ENCODE measurements at regions not wholly inside any gene's neighbourhood (a gene's known extent, or its start where the extent isn't known, plus 50 kb on each side); places are given as distances from the start of the nearest gene placed in this dataset.

DNA sequence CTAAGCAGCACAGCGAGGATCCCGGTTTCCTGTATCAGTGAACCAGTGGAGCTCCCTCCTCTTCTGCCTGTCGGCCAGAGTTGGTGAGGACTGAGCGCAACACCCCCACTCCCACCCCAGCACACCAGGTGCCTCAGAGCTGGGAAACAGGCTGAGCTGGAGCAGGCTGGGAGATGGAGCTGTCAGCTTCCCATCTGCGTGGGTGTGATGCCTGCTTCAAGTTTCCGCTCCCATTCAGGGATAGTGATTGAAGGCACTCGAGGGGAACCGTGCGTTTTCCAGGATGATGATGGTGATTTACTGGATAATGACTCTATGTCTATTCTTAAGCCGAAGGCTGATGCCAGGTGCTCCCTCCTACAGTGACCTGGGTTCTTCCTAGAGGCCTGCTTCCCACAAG, 144.5 kb downstream of the TMEM132E start:
- in situ Hi-C loops (cut with HindIII; ENCODE audit: low pct_ligation_motif_present, low pct_unique_long_range_greater_than_20kb, low sequenced_read_pairs), result no loop called here
- no peak for DNase-seq

DNA sequence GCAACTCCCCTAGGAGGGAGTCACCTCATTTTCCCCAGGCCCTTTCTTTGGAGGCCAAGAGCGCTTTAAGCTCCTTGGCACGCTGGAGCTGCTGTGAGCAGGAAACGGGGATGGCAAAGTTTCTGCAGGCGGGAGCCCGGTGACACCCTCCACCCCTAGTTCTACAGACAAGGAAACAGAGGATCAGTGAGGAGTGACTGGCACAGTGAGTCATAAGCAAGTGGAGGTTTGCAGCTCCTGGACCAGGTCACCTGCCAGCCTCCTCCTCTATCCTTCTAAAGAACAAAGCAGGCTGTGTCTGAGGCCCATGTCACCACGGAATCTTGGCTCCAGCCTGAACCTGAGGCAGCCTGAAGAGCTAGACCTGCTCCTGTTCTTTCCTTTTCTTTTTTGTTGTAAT, 141.9 kb downstream of the TMEM132E start:
- in situ Hi-C loops (cut with HindIII; ENCODE audit: low pct_ligation_motif_present, low pct_unique_long_range_greater_than_20kb, low sequenced_read_pairs), result no loop called here
- DNase-seq, result peak; percentile 43

- in situ Hi-C loops (cut with HindIII; ENCODE audit: low pct_ligation_motif_present, low pct_unique_long_range_greater_than_20kb, low sequenced_read_pairs), result no loop called here
- peak; percentile 53 for DNase-seq
These were observed 141.4 kb downstream of the TMEM132E start for GRCh38 chr17:34720760-34721159.

- in situ Hi-C loops (cut with HindIII; ENCODE audit: low pct_ligation_motif_present, low pct_unique_long_range_greater_than_20kb, low sequenced_read_pairs), result no loop called here
- no peak for DNase-seq
These were observed 140.2 kb downstream of the TMEM132E start for GRCh38 chr17:34719569-34719968.

DNA sequence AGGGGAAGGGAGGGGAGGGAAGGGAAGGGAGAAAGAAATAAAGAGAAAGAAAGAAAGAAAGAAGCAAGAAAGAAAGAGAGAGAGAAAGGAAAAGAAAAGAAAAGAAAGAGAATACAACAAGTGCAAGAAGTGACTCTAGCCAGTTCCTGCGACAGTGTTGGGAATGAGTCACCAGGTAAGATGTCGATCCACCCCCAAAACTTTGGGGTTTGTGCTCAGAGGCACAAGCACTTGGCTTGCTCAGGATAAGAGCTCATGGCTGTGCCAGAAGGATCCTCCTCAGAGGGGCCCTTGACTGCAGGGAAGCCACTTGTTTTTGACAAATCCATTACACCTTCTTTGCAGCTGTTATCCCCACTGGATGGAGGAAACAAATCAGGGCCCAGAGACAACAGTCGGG, 137.7 kb downstream of the TMEM132E start:
- DNase-seq, result no peak
- in situ Hi-C loops (cut with HindIII; ENCODE audit: low pct_ligation_motif_present, low pct_unique_long_range_greater_than_20kb, low sequenced_read_pairs), result no loop called here

DNA sequence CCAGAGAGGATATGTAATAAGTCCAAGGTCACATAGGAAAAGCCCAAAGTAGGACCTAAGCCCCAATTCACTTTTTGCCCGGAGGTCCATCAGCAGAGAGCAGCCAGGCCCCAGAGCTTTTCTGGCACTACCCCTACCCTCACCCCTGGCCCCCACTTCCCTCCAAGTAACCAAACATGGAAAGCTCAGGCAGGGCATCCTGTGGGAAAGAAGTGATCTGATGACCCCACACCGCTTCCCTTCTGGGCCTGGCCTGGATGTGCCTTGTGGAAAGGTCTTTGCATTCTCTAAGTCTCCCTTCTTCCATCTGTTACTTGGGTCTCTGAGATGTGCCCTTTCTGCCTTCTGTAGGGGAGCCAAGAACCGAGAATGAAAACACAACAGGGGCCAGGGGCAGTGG, 136.9 kb downstream of the TMEM132E start:
- in situ Hi-C loops (cut with HindIII; ENCODE audit: low pct_ligation_motif_present, low pct_unique_long_range_greater_than_20kb, low sequenced_read_pairs), result no loop called here
- no peak for DNase-seq

- in situ Hi-C loops (cut with HindIII; ENCODE audit: low pct_ligation_motif_present, low pct_unique_long_range_greater_than_20kb, low sequenced_read_pairs), result no loop called here
- no peak for DNase-seq
These were observed 136.1 kb downstream of the TMEM132E start for GRCh38 chr17:34715504-34715903.

DNA sequence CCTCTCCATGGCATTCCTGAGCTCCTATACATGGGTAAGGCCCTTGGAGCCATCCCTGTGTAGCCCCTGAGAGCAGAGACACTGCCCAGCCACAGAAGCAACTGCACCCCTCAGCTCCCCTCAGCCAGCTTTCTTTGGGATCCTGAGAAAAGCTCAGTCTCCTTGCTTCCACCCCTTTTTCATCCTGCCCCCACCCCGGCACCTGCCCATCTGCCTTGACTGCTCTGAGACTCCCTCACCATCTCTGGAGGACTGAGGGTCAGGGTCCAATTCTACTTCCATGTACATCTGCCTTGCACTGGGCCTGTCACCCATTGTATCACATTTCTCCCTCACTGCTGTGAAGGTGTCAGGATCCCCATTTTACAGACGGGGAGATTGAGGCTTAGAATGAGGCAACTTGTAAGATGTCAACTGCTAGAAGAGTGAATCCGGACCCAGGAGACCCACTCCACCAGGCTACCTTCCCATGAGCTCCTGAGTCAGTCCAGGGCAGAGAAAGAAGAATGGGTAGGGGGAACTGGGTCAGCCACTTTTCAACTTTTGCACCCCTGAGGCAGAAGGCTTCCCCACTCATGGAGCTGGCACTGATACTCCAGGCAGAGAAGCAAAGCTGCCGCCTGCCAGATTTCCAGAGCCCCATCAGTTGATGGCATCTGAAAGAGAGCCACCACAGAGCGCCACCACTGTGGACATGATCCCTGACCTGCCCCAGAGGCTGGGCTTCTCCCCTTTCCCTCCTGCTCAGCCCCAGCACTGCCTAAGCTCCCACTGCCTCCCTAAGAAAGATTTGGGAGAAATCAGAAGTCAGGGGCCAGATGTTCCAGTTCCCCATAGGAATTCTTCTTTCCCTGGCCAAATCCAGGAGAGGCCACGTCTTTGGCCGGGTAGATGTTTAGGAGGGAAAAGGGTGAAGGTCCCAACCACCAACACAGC, 135.4 kb downstream of the TMEM132E start:
- in situ Hi-C loops (cut with HindIII; ENCODE audit: low pct_ligation_motif_present, low pct_unique_long_range_greater_than_20kb, low sequenced_read_pairs), result no loop called here
- no peak for DNase-seq

- no peak for DNase-seq
- in situ Hi-C loops (cut with HindIII; ENCODE audit: low pct_ligation_motif_present, low pct_unique_long_range_greater_than_20kb, low sequenced_read_pairs), result no loop called here
These were observed 134.3 kb downstream of the TMEM132E start for GRCh38 chr17:34713687-34714086.

- in situ Hi-C loops (cut with HindIII; ENCODE audit: low pct_ligation_motif_present, low pct_unique_long_range_greater_than_20kb, low sequenced_read_pairs), result no loop called here
- DNase-seq, result no peak
These were observed 133.3 kb downstream of the TMEM132E start for GRCh38 chr17:34712481-34713195.

GRCh38 chr17:34711646-34712045, 132.3 kb downstream of the TMEM132E start:
- in situ Hi-C loops (cut with HindIII; ENCODE audit: low pct_ligation_motif_present, low pct_unique_long_range_greater_than_20kb, low sequenced_read_pairs), result no loop called here
- no peak for DNase-seq

- no peak for DNase-seq
- in situ Hi-C loops (cut with HindIII; ENCODE audit: low pct_ligation_motif_present, low pct_unique_long_range_greater_than_20kb, low sequenced_read_pairs), result no loop called here
These were observed 130.8 kb downstream of the TMEM132E start for GRCh38 chr17:34710226-34710625.

- in situ Hi-C loops (cut with HindIII; ENCODE audit: low pct_ligation_motif_present, low pct_unique_long_range_greater_than_20kb, low sequenced_read_pairs), result no loop called here
- DNase-seq, result no peak
These were observed 129.9 kb downstream of the TMEM132E start for GRCh38 chr17:34709158-34709754.

DNA sequence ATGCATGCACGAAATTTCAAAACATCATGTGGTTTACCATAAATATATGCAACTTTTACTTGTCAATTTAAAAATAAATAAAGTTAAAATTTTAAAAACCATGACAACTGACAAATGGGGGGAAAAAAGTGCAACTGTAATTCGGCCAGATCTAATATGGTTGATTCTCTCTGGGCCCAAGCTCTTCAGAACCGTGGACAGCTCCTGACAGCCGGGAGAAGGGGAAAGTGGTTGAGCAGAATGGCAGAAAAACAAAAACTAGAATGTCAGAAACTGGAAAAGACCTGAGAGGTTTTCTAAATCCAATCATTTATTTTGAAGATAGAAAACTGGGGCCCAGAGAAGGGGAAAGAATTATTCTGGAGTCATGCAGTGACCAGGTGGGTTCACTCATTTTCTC, 126.6 kb downstream of the TMEM132E start:
- peak; percentile 51 for DNase-seq
- in situ Hi-C loops (cut with HindIII; ENCODE audit: low pct_ligation_motif_present, low pct_unique_long_range_greater_than_20kb, low sequenced_read_pairs), result no loop called here

DNA sequence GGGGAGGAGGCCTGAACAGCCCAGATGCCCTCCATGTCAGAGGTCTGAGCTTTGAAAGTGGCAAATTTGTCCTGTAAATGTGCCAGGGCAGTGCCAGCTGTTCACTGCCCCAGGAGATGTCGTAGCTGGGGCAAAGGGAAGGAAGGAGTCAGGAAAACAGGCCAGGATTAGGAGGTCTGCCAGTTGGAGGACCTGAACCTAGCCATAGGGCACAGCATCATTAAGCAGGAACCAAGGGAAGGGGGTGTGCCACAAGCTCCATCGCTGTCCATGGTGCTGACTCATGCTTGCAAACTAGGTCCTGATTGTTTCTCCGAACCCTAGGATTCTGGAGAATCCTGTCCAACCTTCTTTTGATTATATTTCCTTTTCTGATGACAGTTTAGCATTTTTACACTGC, 124.2 kb downstream of the TMEM132E start:
- in situ Hi-C loops (cut with HindIII; ENCODE audit: low pct_ligation_motif_present, low pct_unique_long_range_greater_than_20kb, low sequenced_read_pairs), result no loop called here
- DNase-seq, result peak; percentile 65

DNA sequence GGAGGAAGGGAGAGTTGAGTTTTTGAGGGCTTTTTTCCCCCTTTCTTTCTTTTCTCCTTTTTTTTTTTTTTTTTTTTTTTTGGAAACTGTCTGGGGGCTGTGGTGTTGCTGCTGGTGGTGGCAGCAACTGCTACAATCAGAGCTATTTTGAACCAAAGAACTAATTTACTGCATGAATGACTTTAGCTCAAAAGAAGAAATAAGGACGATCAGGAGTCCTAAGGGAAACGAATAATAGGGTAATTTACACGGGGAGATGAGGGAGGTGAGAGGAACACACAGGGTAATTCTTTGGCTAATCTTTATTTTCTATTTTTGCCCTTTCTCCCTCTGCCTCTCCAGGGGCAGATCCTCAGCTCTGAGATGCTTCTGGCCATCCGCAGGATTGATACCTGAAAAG, 119.8 kb downstream of the TMEM132E start:
- no peak for DNase-seq
- in situ Hi-C loops (cut with HindIII; ENCODE audit: low pct_ligation_motif_present, low pct_unique_long_range_greater_than_20kb, low sequenced_read_pairs), result no loop called here

GRCh38 chr17:34692920-34693319, 113.5 kb downstream of the TMEM132E start:
- in situ Hi-C loops (cut with HindIII; ENCODE audit: low pct_ligation_motif_present, low pct_unique_long_range_greater_than_20kb, low sequenced_read_pairs), result no loop called here
- DNase-seq, result no peak

All from ACHN (cell line).